GM12878 (cell line): ENCODE measurements at regions not wholly inside any gene's neighbourhood (a gene's known extent, or its start where the extent isn't known, plus 50 kb on each side); places are given as distances from the start of the nearest gene placed in this dataset.

Experiments used
- ATAC-seq: fragments of 200-7000 bp; cut with Tn5 transposase; 3 replicates; pipeline ENCODE4 v1.9.1; 2020; ENCODE audit warnings: mild to moderate bottlenecking, moderate library complexity
- BruUV-seq: library from RNA; stranded (reverse); fragments of 400-500 nt; replicated peaks from 2 replicates; lab custom pipeline; 2021; lab: Mats Ljungman, UMichigan
- CTCF ChIA-PET: fragments of 300-600 bp; sonication (Branson Sonifier 250); formaldehyde crosslinking; extraction: SDS; loops from one replicate; lab custom pipeline; 2021; ENCODE audit warnings: inconsistent platforms; lab: Yijun Ruan, JAX
- POLR2A ChIA-PET: fragments of 350-600 bp; formaldehyde crosslinking; extraction: SDS; loops from one replicate; lab custom pipeline; 2021; ENCODE audit warnings: inconsistent platforms; lab: Charles Lee
- RAD21 ChIA-PET: fragments of 300-600 bp; sonication (Branson Sonifier 250); formaldehyde crosslinking; loops from one replicate; lab custom pipeline; 2023; ENCODE audit warnings: antibody characterized with exemption; ENCODE audit not compliant: unreplicated experiment; lab: Charles Lee
- SMC1A ChIA-PET: fragments of 300-600 bp; sonication (Branson Sonifier 250); formaldehyde crosslinking; loops from one replicate; lab custom pipeline; 2023; ENCODE audit not compliant: unreplicated experiment, uncharacterized antibody; lab: Charles Lee
- DNase-seq: peaks from one replicate; pipeline ENCODE4 v3.0.0-alpha.2; 2011; ENCODE audit warnings: low read depth, low spot score
- FAIRE-seq: peaks from 3 replicates; lab custom pipeline; 2011; peaks lifted over from hg19 to GRCh38; lab: Jason Lieb, UNC
- H2AFZ ChIP-seq: 2 replicates; pipeline ENCODE4 v1.6.0; 2011; ENCODE audit warnings: low read depth, low read length, control low read depth; ENCODE audit not compliant: control insufficient read depth
- H3K27ac ChIP-seq: 2 replicates; pipeline ENCODE4 v1.5.1; 2011; ENCODE audit warnings: control low read depth; ENCODE audit not compliant: control insufficient read depth, insufficient read depth
- H3K27me3 ChIP-seq, 2 experiments: replicated peaks in 1 of 2; 2 replicates each; pipeline versions ENCODE4 v1.6.0 to v1.6.1; 2011; ENCODE audit warnings: low read length in 1 of 2; ENCODE audit not compliant: control insufficient read depth in 2 of 2, insufficient read depth in 2 of 2
- H3K36me3 ChIP-seq, 2 experiments: 2 replicates each; pipeline ENCODE4 v1.5.1; 2011; ENCODE audit warnings: low read length in 1 of 2; ENCODE audit not compliant: control insufficient read depth in 2 of 2, insufficient read depth in 2 of 2
- H3K4me1 ChIP-seq: 2 replicates; pipeline ENCODE4 v1.6.1; 2011; ENCODE audit warnings: mild to moderate bottlenecking, low read length, moderate library complexity, mixed read lengths; ENCODE audit not compliant: control insufficient read depth, insufficient read depth
- H3K4me2 ChIP-seq: 2 replicates; pipeline ENCODE4 v1.6.0; 2011; ENCODE audit warnings: control low read depth; ENCODE audit not compliant: control insufficient read depth, insufficient read depth
- H3K4me3 ChIP-seq: fragments of 200-600 bp; sonication (generic); 2 replicates; pipeline ENCODE4 v1.5.1; 2016
- H3K79me2 ChIP-seq: 2 replicates; pipeline ENCODE4 v1.6.0; 2011; ENCODE audit warnings: low read length; ENCODE audit not compliant: control insufficient read depth, insufficient read depth
- H3K9ac ChIP-seq: 2 replicates; pipeline ENCODE4 v1.8.0; 2011; ENCODE audit warnings: low read length, control low read depth, mixed read lengths; ENCODE audit not compliant: control insufficient read depth, insufficient read depth
- H3K9me3 ChIP-seq: replicated peaks from 3 replicates; pipeline ENCODE4 v1.5.1; 2011; ENCODE audit warnings: mild to moderate bottlenecking, low read length; ENCODE audit not compliant: control insufficient read depth, insufficient read depth
- H4K20me1 ChIP-seq: 2 replicates; pipeline ENCODE4 v1.6.0; 2011; ENCODE audit not compliant: control insufficient read depth, insufficient read depth
- IRF4 ChIP-seq: IDR thresholded peaks from 2 replicates; pipeline ENCODE4 v1.6.1; 2011; ENCODE audit warnings: low read depth, low read length
- JUND ChIP-seq: IDR thresholded peaks from 2 replicates; pipeline ENCODE4 v1.6.1; 2012; ENCODE audit warnings: low read depth, mild to moderate bottlenecking, low read length, improper control_type of control experiment, moderate library complexity
- KLF5 ChIP-seq: fragments of 450-650 bp; IDR thresholded peaks from 2 replicates; pipeline ENCODE4 v1.6.1; 2014; ENCODE audit warnings: mild to moderate bottlenecking; ENCODE audit not compliant: partially characterized antibody
- MAX ChIP-seq: IDR thresholded peaks from 2 replicates; pipeline ENCODE4 v1.6.1; 2012; ENCODE audit warnings: low read depth, low read length, improper control_type of control experiment
- MEF2A ChIP-seq: IDR thresholded peaks from 2 replicates; pipeline ENCODE4 v1.6.1; 2011; ENCODE audit warnings: low read depth, mild to moderate bottlenecking, low read length, moderate library complexity; ENCODE audit not compliant: insufficient read depth
- NBN ChIP-seq: fragments of 450-650 bp; IDR thresholded peaks from 2 replicates; pipeline ENCODE4 v1.6.1; 2016
- RCOR1 ChIP-seq: conservative IDR thresholded peaks from 2 replicates; pipeline ENCODE4 v1.6.1; 2012; ENCODE audit warnings: low read depth, low read length, improper control_type of control experiment
- REST ChIP-seq: IDR thresholded peaks from 2 replicates; pipeline ENCODE4 v1.6.1; 2012; ENCODE audit warnings: mild to moderate bottlenecking, low read depth, low read length
- SREBF1 ChIP-seq: IDR thresholded peaks from 2 replicates; pipeline ENCODE4 v1.6.1; 2012; ENCODE audit warnings: mild to moderate bottlenecking, low read length
- TARDBP ChIP-seq: IDR thresholded peaks from 2 replicates; pipeline ENCODE4 v1.6.1; 2016; ENCODE audit warnings: borderline replicate concordance
- WRNIP1 ChIP-seq: IDR thresholded peaks from 2 replicates; pipeline ENCODE4 v1.6.1; 2011; ENCODE audit warnings: low read depth, low read length, improper control_type of control experiment, borderline replicate concordance
- WGBS: methylation state at CpG from one replicate; pipeline ENCODE4 v1.1.6; 2016; ENCODE audit warnings: low lambda C conversion rate; ENCODE audit not compliant: insufficient replicate concordance, insufficient coverage; ENCODE audit errors: missing lambda C conversion rate; 5-methylcytosine and 5-hydroxymethylcytosine counted together
- in situ Hi-C: fragments of 300-500 bp; cut with MboI; formaldehyde crosslinking; loops from 9 replicates; pipeline ENCODE4 v1.14.3; 2018; ENCODE audit warnings: mixed read lengths
- intact Hi-C: fragments of 100-400 bp; cut with micrococcal nuclease; formaldehyde crosslinking; loops from one replicate; pipeline ENCODE4 v1.14.2; 2022; ENCODE audit not compliant: unreplicated experiment
- TF ChIP-seq, protein P1 (sequence below): IDR thresholded peaks from 2 replicates; pipeline ENCODE4 v1.6.1; 2011; ENCODE audit warnings: low read depth, low read length, improper control_type of control experiment, borderline replicate concordance

- Histone ChIP-seq H4K20me1 (no peaks in the 10 kb centered on the region), H2AFZ (no peak overlapping the region), H3K27ac (no peak overlapping the region), H3K4me1 (no peaks in the 10 kb centered on the region), H3K4me2 (no peak overlapping the region), H3K9me3 (no peaks in the 10 kb centered on the region), H3K36me3 (no peaks in the 10 kb centered on the region), H3K4me3 (no peak overlapping the region), H3K9ac (no peak overlapping the region), H3K27me3 (no peaks in the 10 kb centered on the region; a peak in 1 of 4 replicates), H3K79me2 (no peaks in the 10 kb centered on the region)
- ChIA-PET RAD21 (interaction anchor here (1.0 kb wide), 1 partner anchor 15 kb away, joined by 3 read pairs; no protein-coding TSS in a partner anchor), SMC1A (interaction anchor here (1.5 kb wide), 1 partner anchor 12 kb away, joined by 5 read pairs; no protein-coding TSS in a partner anchor), CTCF (interaction anchor here (1.3 kb wide), 1 partner anchor 12 kb away, joined by 4 read pairs; no protein-coding TSS in a partner anchor), POLR2A (no interaction called here)
- no TSS peak for BruUV-seq
- intact Hi-C loops (no loop called here), in situ Hi-C loops (loop anchor here (25.0 kb wide), 1 partner anchor 1528 kb away; no protein-coding TSS in a partner anchor)
- no peak for TF ChIP-seq RCOR1
- no peak for TF ChIP-seq SREBF1
- no peak for TF ChIP-seq KLF5
- no peak for TF ChIP-seq TARDBP
- ATAC-seq = no peak
- DNase-seq = no peak
- no peak for FAIRE-seq
- 51% methylated on average over 5 of the region's 5 CpGs for WGBS
Observed at GRCh38 chr2:111689941-111690340, 194.1 kb downstream of the ANAPC1 start.

GRCh38 chr2:111691164-111691875 is 192.7 kb downstream of the ANAPC1 start:
- Histone ChIP-seq H3K9me3 (peaks cover 5% of the 10 kb centered on the region; the same call in 1 of the 3 replicates), H3K4me3 (no peak overlapping the region), H3K9ac (no peak overlapping the region), H3K79me2 (no peaks in the 10 kb centered on the region), H4K20me1 (no peaks in the 10 kb centered on the region), H3K4me2 (no peak overlapping the region), H3K36me3 (no peaks in the 10 kb centered on the region), H3K4me1 (no peaks in the 10 kb centered on the region), H3K27me3 (0 out of 4 replicates have a peak, but pooled peaks cover 0 to 2% of the 10 kb centered on the region in 2 experiments), H2AFZ (no peak overlapping the region), H3K27ac (no peak overlapping the region)
- in situ Hi-C loops (loop anchor here (25.0 kb wide), 1 partner anchor 1529 kb away; no protein-coding TSS in a partner anchor), intact Hi-C loops (no loop called here)
- SMC1A ChIA-PET = interaction anchor here (1.4 to 1.5 kb wide), 2 partner anchors 11 to 879 kb away, joined by 3 to 5 read pairs; no protein-coding TSS in a partner anchor
- FAIRE-seq (no peak), ATAC-seq (no peak), DNase-seq (no peak)
- 48% methylated on average over 5 of the region's 5 CpGs for WGBS
- CTCF ChIA-PET = interaction anchor here (0.7 to 1.5 kb wide), 5 partner anchors 9 to 568 kb away, joined by 3 to 6 read pairs (median 3); no protein-coding TSS in a partner anchor
- no TSS peak for BruUV-seq
- RAD21 ChIA-PET = interaction anchor here (1.0 kb wide), 1 partner anchor 14 kb away, joined by 3 read pairs; no protein-coding TSS in a partner anchor
- POLR2A ChIA-PET = no interaction called here
- TF ChIP-seq MEF2A (no peak), NBN (no peak), MAX (no peak), REST (no peak), JUND (no peak), WRNIP1 (no peak), IRF4 (no peak)
- TF ChIP-seq, protein P1, sequence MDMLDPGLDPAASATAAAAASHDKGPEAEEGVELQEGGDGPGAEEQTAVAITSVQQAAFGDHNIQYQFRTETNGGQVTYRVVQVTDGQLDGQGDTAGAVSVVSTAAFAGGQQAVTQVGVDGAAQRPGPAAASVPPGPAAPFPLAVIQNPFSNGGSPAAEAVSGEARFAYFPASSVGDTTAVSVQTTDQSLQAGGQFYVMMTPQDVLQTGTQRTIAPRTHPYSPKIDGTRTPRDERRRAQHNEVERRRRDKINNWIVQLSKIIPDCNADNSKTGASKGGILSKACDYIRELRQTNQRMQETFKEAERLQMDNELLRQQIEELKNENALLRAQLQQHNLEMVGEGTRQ = no peak
